ENCODE measurements at regions not wholly inside any gene's neighbourhood (a gene's known extent, or its start where the extent isn't known, plus 50 kb on each side); places are given as distances from the start of the nearest gene placed in this dataset.

GRCh38 chr17:73902416-73903181 is 258.4 kb upstream of the SDK2 start:
- WGBS (ENCODE audit: insufficient coverage, low coverage, missing lambda C conversion rate): 0% methylated on average over 19 of the region's 26 CpGs
- peaks cover 21 to 45% of the 10 kb centered on the region in 2 experiments; a peak in 4 of 5 replicates for H3K27me3 ChIP-seq (ENCODE audit: control insufficient read depth in 2 of 2, insufficient read depth in 2 of 2, low read length in 2 of 2)
- H4K20me1 ChIP-seq (replicated peaks; ENCODE audit: control insufficient read depth, insufficient read depth, low read length): no peaks in the 10 kb centered on the region
- H3K9ac ChIP-seq (ENCODE audit: insufficient read depth in 1 of 2, low read depth in 2 of 2, low read length in 2 of 2): no peak overlapping the region
- no peak for TF ChIP-seq STAT5B (CRISPR knock-in tag; IDR thresholded peaks at IDR 0.05)
- peak; percentile 63 for TF ChIP-seq NFIC (IDR thresholded peaks at IDR 0.05)
- no peaks in the 10 kb centered on the region for H3K36me3 ChIP-seq (ENCODE audit: control insufficient read depth, insufficient read depth, low read length)
- POLR2A ChIA-PET: interaction anchor here (0.5 to 1.0 kb wide), 2 partner anchors 17 to 541 kb away, joined by 3 read pairs; no protein-coding TSS in a partner anchor
- no peaks in the 10 kb centered on the region for H3K9me1 ChIP-seq (ENCODE audit: control insufficient read depth, insufficient read depth, low read length)
- no peak overlapping the region for H3K27ac ChIP-seq (ENCODE audit: extremely low read depth, low read depth, low read length)
- peaks cover 0 to 9% of the 10 kb centered on the region in 2 experiments; a peak in 1 of 5 replicates for H3K4me1 ChIP-seq (replicated peaks in 1 of 2; ENCODE audit: control insufficient read depth in 2 of 2, insufficient read depth in 2 of 2, low read length in 2 of 2)
- H3K9me3 ChIP-seq (replicated peaks; ENCODE audit: control insufficient read depth, insufficient read depth, low read depth, low read length): no peaks in the 10 kb centered on the region
- H2AFZ ChIP-seq (ENCODE audit: low read depth, low read length): no peak overlapping the region
- intact Hi-C loops (cut with micrococcal nuclease): no loop called here
- FAIRE-seq (no peak), ATAC-seq (no peak), DNase-seq (ENCODE audit: extremely low read depth in 1 of 4, low spot score in 3 of 4) (no peak)
- no peaks in the 10 kb centered on the region for H3K79me2 ChIP-seq (ENCODE audit: control insufficient read depth, insufficient read depth, low read length)
- in situ Hi-C loops (cut with MboI): no loop called here
- no peak overlapping the region for H3K4me2 ChIP-seq (ENCODE audit: insufficient read depth, low read length)
- H3K4me3 ChIP-seq: no peak overlapping the region
- no TSS peak for BruUV-seq (replicated peaks)
- CTCF ChIA-PET (ENCODE audit: low intra/inter-chr PET ratio): no interaction called here

- Histone ChIP-seq H3K79me2 (ENCODE audit: control insufficient read depth, insufficient read depth, low read length) (no peaks in the 10 kb centered on the region), H3K9ac (ENCODE audit: insufficient read depth in 1 of 2, low read depth in 2 of 2, low read length in 2 of 2) (no peak overlapping the region), H3K27ac (ENCODE audit: extremely low read depth, low read depth, low read length) (no peak overlapping the region), H2AFZ (ENCODE audit: low read depth, low read length) (no peak overlapping the region), H4K20me1 (replicated peaks; ENCODE audit: control insufficient read depth, insufficient read depth, low read length) (no peaks in the 10 kb centered on the region; the same call in 1 of the 2 replicates), H3K27me3 (ENCODE audit: control insufficient read depth in 2 of 2, insufficient read depth in 2 of 2, low read length in 2 of 2) (peaks cover 6 to 20% of the 10 kb centered on the region in 2 experiments; a peak in 3 of 5 replicates), H3K9me1 (ENCODE audit: control insufficient read depth, insufficient read depth, low read length) (no peaks in the 10 kb centered on the region), H3K4me2 (ENCODE audit: insufficient read depth, low read length) (no peak overlapping the region), H3K4me1 (replicated peaks in 1 of 2; ENCODE audit: control insufficient read depth in 2 of 2, insufficient read depth in 2 of 2, low read length in 2 of 2) (peaks cover 0 to 4% of the 10 kb centered on the region in 2 experiments; a peak in 1 of 5 replicates), H3K4me3 (no peak overlapping the region), H3K36me3 (ENCODE audit: control insufficient read depth, insufficient read depth, low read length) (no peaks in the 10 kb centered on the region), H3K9me3 (replicated peaks; ENCODE audit: control insufficient read depth, insufficient read depth, low read depth, low read length) (no peaks in the 10 kb centered on the region)
- 2% methylated on average over 11 of the region's 18 CpGs for WGBS (ENCODE audit: insufficient coverage, low coverage, missing lambda C conversion rate)
- ChIA-PET POLR2A (no interaction called here), CTCF (ENCODE audit: low intra/inter-chr PET ratio) (no interaction called here)
- no peak for FAIRE-seq
- BruUV-seq (replicated peaks): no TSS peak
- peak in 1 of 4 experiments; percentile 19 for DNase-seq (ENCODE audit: extremely low read depth in 1 of 4, low spot score in 3 of 4)
- ATAC-seq: no peak
- intact Hi-C loops (cut with micrococcal nuclease) (no loop called here), in situ Hi-C loops (cut with MboI) (no loop called here)
- TF ChIP-seq MLX (CRISPR knock-in tag; conservative IDR thresholded peaks at IDR 0.05) (no peak), ZNF644 (tag; IDR thresholded peaks at IDR 0.05; ENCODE audit: low read depth) (no peak), GABPA (tag; conservative IDR thresholded peaks at IDR 0.05; ENCODE audit: low read depth) (no peak), PKNOX1 (IDR thresholded peaks at IDR 0.05) (no peak), TSC22D4 (tag; IDR thresholded peaks at IDR 0.05) (no peak), ZBTB17 (CRISPR knock-in tag; IDR thresholded peaks at IDR 0.05) (no peak), E2F5 (CRISPR knock-in tag; IDR thresholded peaks at IDR 0.05) (no peak), CGGBP1 (CRISPR knock-in tag; IDR thresholded peaks at IDR 0.05) (no peak)
Measured at GRCh38 chr17:73906896-73907870, 262.9 kb upstream of the SDK2 start.
